ENCODE measurements at regions not wholly inside any gene's neighbourhood (a gene's known extent, or its start where the extent isn't known, plus 50 kb on each side); places are given as distances from the start of the nearest gene placed in this dataset.

DNA sequence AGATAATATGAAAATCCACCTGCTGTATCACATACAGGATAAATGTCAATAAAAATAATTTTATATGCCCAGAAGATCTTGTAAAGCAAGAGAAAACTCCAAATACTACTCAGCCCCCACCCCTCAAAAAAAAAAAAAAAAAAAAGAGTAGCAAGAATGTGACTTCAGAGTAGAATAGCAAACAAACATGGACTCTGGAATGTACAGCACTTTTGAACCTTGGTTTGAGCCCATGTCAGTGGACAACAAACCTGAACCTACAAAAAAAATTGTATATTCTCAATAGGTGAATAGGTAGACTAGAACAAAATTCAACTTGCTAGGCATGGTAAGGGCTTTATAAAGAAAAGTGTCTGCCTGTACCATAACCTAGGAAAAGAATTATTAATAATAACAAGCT, 428.0 kb downstream of the SLITRK6 start:
- H3K4me3 ChIP-seq (ENCODE audit: low read depth, low read length) = no peak overlapping the region
- TF ChIP-seq, protein P1, sequence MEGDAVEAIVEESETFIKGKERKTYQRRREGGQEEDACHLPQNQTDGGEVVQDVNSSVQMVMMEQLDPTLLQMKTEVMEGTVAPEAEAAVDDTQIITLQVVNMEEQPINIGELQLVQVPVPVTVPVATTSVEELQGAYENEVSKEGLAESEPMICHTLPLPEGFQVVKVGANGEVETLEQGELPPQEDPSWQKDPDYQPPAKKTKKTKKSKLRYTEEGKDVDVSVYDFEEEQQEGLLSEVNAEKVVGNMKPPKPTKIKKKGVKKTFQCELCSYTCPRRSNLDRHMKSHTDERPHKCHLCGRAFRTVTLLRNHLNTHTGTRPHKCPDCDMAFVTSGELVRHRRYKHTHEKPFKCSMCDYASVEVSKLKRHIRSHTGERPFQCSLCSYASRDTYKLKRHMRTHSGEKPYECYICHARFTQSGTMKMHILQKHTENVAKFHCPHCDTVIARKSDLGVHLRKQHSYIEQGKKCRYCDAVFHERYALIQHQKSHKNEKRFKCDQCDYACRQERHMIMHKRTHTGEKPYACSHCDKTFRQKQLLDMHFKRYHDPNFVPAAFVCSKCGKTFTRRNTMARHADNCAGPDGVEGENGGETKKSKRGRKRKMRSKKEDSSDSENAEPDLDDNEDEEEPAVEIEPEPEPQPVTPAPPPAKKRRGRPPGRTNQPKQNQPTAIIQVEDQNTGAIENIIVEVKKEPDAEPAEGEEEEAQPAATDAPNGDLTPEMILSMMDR (IDR thresholded peaks at IDR 0.05; ENCODE audit: low read depth, low read length) = no peak

DNA sequence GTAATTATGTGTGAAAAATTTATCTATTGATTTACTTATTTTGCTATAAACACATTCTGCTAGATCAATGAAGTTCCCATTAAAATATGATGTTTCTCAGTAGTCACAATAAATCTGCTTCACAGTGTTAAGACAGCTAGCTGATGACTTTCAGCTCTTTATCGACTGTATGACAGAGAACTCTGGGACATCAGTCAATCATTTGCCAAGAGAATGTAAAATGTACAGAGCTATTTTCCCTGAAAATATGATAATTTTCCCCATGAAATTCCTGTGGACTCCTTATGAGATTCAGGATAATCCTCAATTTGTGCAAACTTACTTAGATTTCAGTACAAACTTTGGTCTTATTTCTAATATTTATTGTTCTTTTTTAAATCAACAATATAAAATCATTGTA, 430.5 kb downstream of the SLITRK6 start:
- H3K4me3 ChIP-seq (ENCODE audit: low read depth, low read length) = no peak overlapping the region
- TF ChIP-seq, protein P1 (IDR thresholded peaks at IDR 0.05; ENCODE audit: low read depth, low read length) = no peak

DNA sequence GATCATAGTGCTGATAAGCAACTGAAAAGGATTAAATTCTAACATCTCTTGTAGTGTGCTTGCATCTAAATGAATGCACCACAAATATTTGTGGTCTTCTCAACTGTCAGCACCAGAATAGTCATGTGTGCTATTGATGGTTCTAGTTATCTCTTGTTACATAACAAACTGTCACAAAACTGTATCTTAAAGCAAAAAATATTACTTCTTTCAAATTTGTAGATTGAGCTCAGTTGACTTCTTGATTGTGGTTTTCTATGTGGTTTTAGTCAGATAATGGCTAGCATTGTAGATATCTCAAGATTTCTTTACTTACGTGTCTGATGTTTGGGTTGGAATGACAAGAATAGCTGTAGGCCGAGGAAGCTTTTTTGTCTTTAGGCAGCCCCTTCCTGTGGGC, 431.3 kb downstream of the SLITRK6 start:
- TF ChIP-seq, protein P1 (IDR thresholded peaks at IDR 0.05; ENCODE audit: low read depth, low read length) = no peak
- H3K4me3 ChIP-seq (ENCODE audit: low read depth, low read length) = no peak overlapping the region

DNA sequence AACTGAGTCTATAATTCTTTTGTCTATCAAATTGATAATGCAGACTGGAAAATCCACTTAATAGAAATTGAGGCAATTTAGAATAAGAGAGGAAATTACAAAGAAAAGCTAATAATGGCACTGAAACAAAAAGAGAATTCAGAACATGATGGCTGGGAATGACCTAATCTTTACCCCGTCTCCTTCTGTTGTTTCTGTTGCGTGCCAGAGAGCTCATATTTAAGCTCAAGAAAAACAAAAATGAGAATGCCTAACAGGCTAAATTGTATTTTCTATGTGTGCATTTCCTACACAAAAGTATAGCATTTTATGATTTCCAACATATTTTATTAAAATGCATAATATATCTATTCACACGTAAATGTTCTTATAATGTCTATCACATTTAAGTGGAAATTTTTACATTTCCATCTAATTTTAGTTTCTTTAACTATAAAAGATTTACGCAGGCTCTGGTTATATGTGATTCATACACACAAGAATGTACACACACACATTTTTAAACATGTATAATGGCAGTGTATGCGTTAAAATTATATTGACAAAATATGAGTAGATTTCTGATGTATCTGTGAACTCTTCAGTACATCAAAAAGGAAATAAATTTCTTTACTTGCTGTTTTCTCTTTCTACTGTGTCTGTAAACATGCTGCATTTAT, 432.3 kb downstream of the SLITRK6 start:
- TF ChIP-seq, protein P1 (IDR thresholded peaks at IDR 0.05; ENCODE audit: low read depth, low read length) = no peak
- H3K4me3 ChIP-seq (ENCODE audit: low read depth, low read length) = no peak overlapping the region

DNA sequence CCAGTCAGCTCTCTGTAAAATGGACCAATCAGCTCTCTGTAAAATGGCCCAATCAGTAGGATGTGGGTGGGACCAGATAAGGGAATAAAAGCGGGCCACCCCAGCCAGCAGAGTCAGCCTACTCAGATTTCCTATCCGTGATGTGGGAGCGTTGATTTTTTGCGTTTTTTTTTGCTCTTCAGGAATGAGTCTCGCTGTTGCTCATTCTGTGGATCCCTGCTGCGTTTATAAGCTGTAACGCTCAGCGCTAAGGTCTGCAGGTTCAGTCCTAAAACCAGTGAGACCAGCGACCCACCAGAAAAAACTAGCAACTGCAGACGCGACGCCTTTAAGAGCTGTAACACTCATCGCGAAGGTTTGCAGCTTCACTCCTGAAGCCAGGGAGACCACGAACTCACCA, 435.7 kb downstream of the SLITRK6 start:
- TF ChIP-seq, protein P1 (IDR thresholded peaks at IDR 0.05; ENCODE audit: low read depth, low read length) = no peak

DNA sequence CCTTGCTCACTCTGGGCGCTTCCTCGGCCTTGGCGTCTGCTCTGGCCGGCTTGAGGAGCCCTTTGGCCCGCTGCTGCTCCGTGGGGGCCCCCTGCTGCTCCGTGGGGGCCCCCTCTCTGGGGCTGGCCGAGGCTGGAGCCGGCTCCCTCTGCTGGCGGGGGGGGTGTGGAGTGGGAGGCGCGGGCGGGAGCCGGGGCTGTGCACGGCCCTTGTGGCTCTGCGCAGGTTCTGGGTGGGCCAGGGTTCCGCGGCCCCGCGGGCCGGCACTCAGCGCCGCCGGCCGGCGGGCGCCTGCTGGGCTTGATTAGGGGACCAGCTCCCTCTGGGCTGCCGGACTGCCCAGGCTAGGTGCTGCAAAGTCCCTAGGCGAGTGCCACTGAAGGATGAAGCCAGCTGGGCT, 436.2 kb downstream of the SLITRK6 start:
- TF ChIP-seq, protein P1 (IDR thresholded peaks at IDR 0.05; ENCODE audit: low read depth, low read length) = no peak
- H3K4me3 ChIP-seq (ENCODE audit: low read depth, low read length) = no peak overlapping the region

More for the DNA sequence above, 435.7 kb downstream of the SLITRK6 start:
- no peak overlapping the region for H3K4me3 ChIP-seq (ENCODE audit: low read depth, low read length)

DNA sequence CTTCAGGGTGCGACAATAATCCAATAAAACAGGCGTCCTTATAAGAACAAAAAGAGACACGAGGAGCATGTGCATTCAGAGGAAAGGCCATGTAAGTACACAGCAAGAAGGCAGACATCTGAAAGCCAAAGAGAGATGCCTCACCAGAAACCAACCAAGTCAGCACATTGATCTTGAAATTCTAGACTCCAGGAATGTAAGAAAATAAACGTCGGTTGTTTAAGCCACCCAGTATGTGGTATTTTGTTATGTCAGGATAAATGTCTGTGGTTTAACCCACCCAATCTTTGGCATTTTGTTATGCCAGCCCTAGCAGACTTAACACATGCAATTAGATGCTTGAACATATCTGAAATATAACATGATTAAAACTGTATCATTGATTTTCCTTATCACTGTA, 452.0 kb downstream of the SLITRK6 start:
- TF ChIP-seq, protein P1 (IDR thresholded peaks at IDR 0.05; ENCODE audit: low read depth, low read length) = no peak

More for the DNA sequence above, 452.0 kb downstream of the SLITRK6 start:
- no peak overlapping the region for H3K4me3 ChIP-seq (ENCODE audit: low read depth, low read length)
